ENCODE measurements at regions not wholly inside any gene's neighbourhood (a gene's known extent, or its start where the extent isn't known, plus 50 kb on each side); places are given as distances from the start of the nearest gene placed in this dataset.
A peak's percentile ranks its signal among the peaks of the same experiment; 100 is the strongest.

- ATAC-seq (replicated peaks in 1 of 4): no peak
- Histone ChIP-seq H3K27ac (ENCODE audit: low read length) (no peak overlapping the region), H3K9me3 (no peaks in the 10 kb centered on the region), H3K4me3 (ENCODE audit: control insufficient read depth in 1 of 2, extremely low read depth in 1 of 2, low read length in 1 of 2) (no peak overlapping the region), H3K27me3 (replicated peaks in 1 of 2; ENCODE audit: control insufficient read depth in 2 of 2, extremely low read depth in 1 of 2, insufficient read depth in 2 of 2, low read length in 1 of 2) (no peaks in the 10 kb centered on the region), H3K36me3 (ENCODE audit: control insufficient read depth in 2 of 2, extremely low read depth in 1 of 2, insufficient read depth in 1 of 2, low read length in 1 of 2) (no peaks in the 10 kb centered on the region), H3K4me1 (ENCODE audit: control insufficient read depth in 1 of 2, extremely low read depth in 1 of 2, insufficient read depth in 2 of 2, low read length in 2 of 2) (no peaks in the 10 kb centered on the region)
- ChIA-PET CTCF (no interaction called here), POLR2A (no interaction called here)
- no peaks in the 10 kb centered on the region for H3K9me3 Mint-ChIP-seq
- WGBS (ENCODE audit: insufficient coverage): 100% methylated on average over 1 of the region's 2 CpGs
- H3K4me1 Mint-ChIP-seq: no peaks in the 10 kb centered on the region
- no peak overlapping the region for H3K27ac Mint-ChIP-seq
- H3K4me3 Mint-ChIP-seq: no peak overlapping the region
- DNase-seq: no peak
- no peaks in the 10 kb centered on the region for H3K36me3 Mint-ChIP-seq
- peaks cover 2 to 7% of the 10 kb centered on the region in 2 donors for H3K27me3 Mint-ChIP-seq
Observed at GRCh38 chr1:88296227-88296626, 387.8 kb upstream of the PKN2 start.

- POLR2A ChIA-PET: no interaction called here
- H3K27ac ChIP-seq (ENCODE audit: low read length): no peak overlapping the region
- no peaks in the 10 kb centered on the region for H3K9me3 ChIP-seq
- no peak for ATAC-seq (replicated peaks in 1 of 4)
- H3K4me1 ChIP-seq (ENCODE audit: control insufficient read depth in 1 of 2, extremely low read depth in 1 of 2, insufficient read depth in 2 of 2, low read length in 2 of 2): no peaks in the 10 kb centered on the region
- DNase-seq: no peak
- CTCF ChIA-PET: no interaction called here
- Mint-ChIP-seq H3K27me3 (peaks cover 2 to 7% of the 10 kb centered on the region in 2 donors), H3K27ac (no peak overlapping the region), H3K4me1 (no peaks in the 10 kb centered on the region), H3K9me3 (no peaks in the 10 kb centered on the region), H3K4me3 (no peak overlapping the region), H3K36me3 (no peaks in the 10 kb centered on the region)
- H3K27me3 ChIP-seq (replicated peaks in 1 of 2; ENCODE audit: control insufficient read depth in 2 of 2, extremely low read depth in 1 of 2, insufficient read depth in 2 of 2, low read length in 1 of 2): no peaks in the 10 kb centered on the region
- WGBS (ENCODE audit: insufficient coverage): no CpG with 5 or more reads among the region's 2 CpGs
- H3K36me3 ChIP-seq (ENCODE audit: control insufficient read depth in 2 of 2, extremely low read depth in 1 of 2, insufficient read depth in 1 of 2, low read length in 1 of 2): no peaks in the 10 kb centered on the region
- no peak overlapping the region for H3K4me3 ChIP-seq (ENCODE audit: control insufficient read depth in 1 of 2, extremely low read depth in 1 of 2, low read length in 1 of 2)
Observed at GRCh38 chr1:88296642-88297041, 387.4 kb upstream of the PKN2 start.

GRCh38 chr1:88298506-88298905 is 385.6 kb upstream of the PKN2 start:
- peaks cover 0 to 7% of the 10 kb centered on the region in 2 donors for H3K27me3 Mint-ChIP-seq
- no CpG with 5 or more reads among the region's 1 CpG for WGBS (ENCODE audit: insufficient coverage)

DNA sequence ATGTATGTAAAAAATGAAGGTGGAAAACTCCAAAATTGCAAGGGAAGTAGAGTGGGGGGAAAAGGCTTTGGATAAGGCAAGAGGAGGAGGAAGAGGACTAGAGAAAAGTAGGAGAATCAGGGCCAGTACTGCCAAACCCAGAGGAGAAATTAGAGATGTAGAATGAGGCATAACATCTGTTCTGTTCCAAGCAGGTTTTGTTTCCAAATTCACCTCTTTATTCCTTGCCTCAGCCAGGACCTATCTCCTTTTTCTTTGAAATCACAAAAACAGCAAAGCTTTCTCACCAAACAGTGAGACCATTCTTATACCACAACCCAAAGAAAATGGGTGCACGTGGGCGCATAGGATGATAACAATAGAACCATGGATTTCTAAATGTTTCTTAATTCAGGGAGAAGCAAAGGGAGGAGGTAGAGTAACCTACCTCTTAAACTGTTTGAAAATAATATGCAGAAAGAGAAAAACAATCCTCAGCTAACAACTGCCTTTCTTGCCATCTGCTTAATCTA is 383.3 kb upstream of the PKN2 start:
- no peak overlapping the region for H3K27ac ChIP-seq (ENCODE audit: low read length)
- WGBS (ENCODE audit: insufficient coverage): no CpG with 5 or more reads among the region's 2 CpGs
- H3K27me3 Mint-ChIP-seq: peaks cover 0 to 5% of the 10 kb centered on the region in 2 donors
- no peaks in the 10 kb centered on the region for H3K4me1 ChIP-seq (ENCODE audit: control insufficient read depth in 1 of 2, extremely low read depth in 1 of 2, insufficient read depth in 2 of 2, low read length in 2 of 2)
- no peak overlapping the region for H3K4me3 ChIP-seq (ENCODE audit: control insufficient read depth in 1 of 2, extremely low read depth in 1 of 2, low read length in 1 of 2)
- DNase-seq (no peak), ATAC-seq (replicated peaks in 1 of 4) (no peak)
- no peaks in the 10 kb centered on the region for H3K27me3 ChIP-seq (replicated peaks in 1 of 2; ENCODE audit: control insufficient read depth in 2 of 2, extremely low read depth in 1 of 2, insufficient read depth in 2 of 2, low read length in 1 of 2)
- H3K9me3 Mint-ChIP-seq: no peaks in the 10 kb centered on the region
- no peaks in the 10 kb centered on the region for H3K9me3 ChIP-seq
- H3K36me3 Mint-ChIP-seq: no peaks in the 10 kb centered on the region
- CTCF ChIA-PET: interaction anchor here in 1 of 2 donors (0.7 kb wide), 1 partner anchor 26 kb away, joined by 3 read pairs; no protein-coding TSS in a partner anchor
- H3K36me3 ChIP-seq (ENCODE audit: control insufficient read depth in 2 of 2, extremely low read depth in 1 of 2, insufficient read depth in 1 of 2, low read length in 1 of 2): no peaks in the 10 kb centered on the region
- H3K4me3 Mint-ChIP-seq: no peak overlapping the region
- no peak overlapping the region for H3K27ac Mint-ChIP-seq
- POLR2A ChIA-PET: no interaction called here
- no peaks in the 10 kb centered on the region for H3K4me1 Mint-ChIP-seq

More at GRCh38 chr1:88298506-88298905, 385.6 kb upstream of the PKN2 start:
- DNase-seq: no peak
- no peaks in the 10 kb centered on the region for H3K4me1 Mint-ChIP-seq
- Histone ChIP-seq H3K36me3 (ENCODE audit: control insufficient read depth in 2 of 2, extremely low read depth in 1 of 2, insufficient read depth in 1 of 2, low read length in 1 of 2) (no peaks in the 10 kb centered on the region), H3K27me3 (replicated peaks in 1 of 2; ENCODE audit: control insufficient read depth in 2 of 2, extremely low read depth in 1 of 2, insufficient read depth in 2 of 2, low read length in 1 of 2) (no peaks in the 10 kb centered on the region), H3K9me3 (no peaks in the 10 kb centered on the region), H3K4me3 (ENCODE audit: control insufficient read depth in 1 of 2, extremely low read depth in 1 of 2, low read length in 1 of 2) (no peak overlapping the region), H3K4me1 (ENCODE audit: control insufficient read depth in 1 of 2, extremely low read depth in 1 of 2, insufficient read depth in 2 of 2, low read length in 2 of 2) (no peaks in the 10 kb centered on the region), H3K27ac (ENCODE audit: low read length) (no peak overlapping the region)
- no peak for ATAC-seq (replicated peaks in 1 of 4)
- H3K4me3 Mint-ChIP-seq: no peak overlapping the region
- H3K36me3 Mint-ChIP-seq: no peaks in the 10 kb centered on the region
- ChIA-PET POLR2A (no interaction called here), CTCF (no interaction called here)
- no peaks in the 10 kb centered on the region for H3K9me3 Mint-ChIP-seq
- no peak overlapping the region for H3K27ac Mint-ChIP-seq

- Mint-ChIP-seq H3K36me3 (no peaks in the 10 kb centered on the region), H3K27me3 (peaks cover 0 to 5% of the 10 kb centered on the region in 2 donors), H3K9me3 (no peaks in the 10 kb centered on the region), H3K4me3 (no peak overlapping the region), H3K27ac (no peak overlapping the region), H3K4me1 (no peaks in the 10 kb centered on the region)
- Histone ChIP-seq H3K9me3 (no peaks in the 10 kb centered on the region), H3K27ac (ENCODE audit: low read length) (no peak overlapping the region), H3K36me3 (ENCODE audit: control insufficient read depth in 2 of 2, extremely low read depth in 1 of 2, insufficient read depth in 1 of 2, low read length in 1 of 2) (no peaks in the 10 kb centered on the region), H3K4me3 (ENCODE audit: control insufficient read depth in 1 of 2, extremely low read depth in 1 of 2, low read length in 1 of 2) (no peak overlapping the region), H3K27me3 (replicated peaks in 1 of 2; ENCODE audit: control insufficient read depth in 2 of 2, extremely low read depth in 1 of 2, insufficient read depth in 2 of 2, low read length in 1 of 2) (no peaks in the 10 kb centered on the region), H3K4me1 (ENCODE audit: control insufficient read depth in 1 of 2, extremely low read depth in 1 of 2, insufficient read depth in 2 of 2, low read length in 2 of 2) (no peaks in the 10 kb centered on the region)
- POLR2A ChIA-PET: no interaction called here
- DNase-seq (peak in 1 of 35 experiments; percentile 1), ATAC-seq (replicated peaks in 1 of 4) (no peak)
- CTCF ChIA-PET: no interaction called here
- no CpG with 5 or more reads among the region's 4 CpGs for WGBS (ENCODE audit: insufficient coverage)
Observed at GRCh38 chr1:88302843-88303486, 381.1 kb upstream of the PKN2 start.

DNA sequence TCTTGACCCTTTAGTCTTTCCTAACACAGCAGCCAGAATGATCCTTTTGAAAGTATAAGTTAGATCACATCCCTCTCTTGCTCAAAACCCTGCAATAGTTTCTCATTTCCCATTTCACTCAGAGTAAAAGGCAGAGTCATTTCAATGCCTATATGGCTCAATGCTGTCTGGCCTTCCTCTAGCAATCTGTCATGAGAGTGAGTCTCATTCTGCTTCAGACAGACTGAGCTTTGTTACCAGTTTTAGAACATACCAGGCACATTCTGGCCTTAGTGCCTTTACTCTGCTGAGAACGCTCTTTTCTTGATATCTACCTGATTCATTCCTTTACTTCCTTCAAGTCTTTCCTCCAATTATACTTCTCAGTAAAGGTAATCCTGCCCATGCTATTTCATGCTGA is 372.8 kb upstream of the PKN2 start:
- Mint-ChIP-seq H3K9me3 (peaks cover 0 to 9% (median 4%) of the 10 kb centered on the region in 3 donors), H3K27ac (no peak overlapping the region), H3K4me3 (no peak overlapping the region), H3K36me3 (no peaks in the 10 kb centered on the region), H3K27me3 (peaks cover 0 to 3% of the 10 kb centered on the region in 2 donors), H3K4me1 (no peaks in the 10 kb centered on the region)
- no peak for ATAC-seq (replicated peaks in 1 of 4)
- WGBS (ENCODE audit: insufficient coverage): 100% methylated on average over 1 of the region's 1 CpG
- H3K27me3 ChIP-seq (replicated peaks in 1 of 2; ENCODE audit: control insufficient read depth in 2 of 2, extremely low read depth in 1 of 2, insufficient read depth in 2 of 2, low read length in 1 of 2): no peaks in the 10 kb centered on the region
- ChIA-PET CTCF (no interaction called here), POLR2A (no interaction called here)
- no peak overlapping the region for H3K27ac ChIP-seq (ENCODE audit: low read length)
- H3K36me3 ChIP-seq (ENCODE audit: control insufficient read depth in 2 of 2, extremely low read depth in 1 of 2, insufficient read depth in 1 of 2, low read length in 1 of 2): no peaks in the 10 kb centered on the region
- no peak overlapping the region for H3K4me3 ChIP-seq (ENCODE audit: control insufficient read depth in 1 of 2, extremely low read depth in 1 of 2, low read length in 1 of 2)
- no peaks in the 10 kb centered on the region for H3K9me3 ChIP-seq
- H3K4me1 ChIP-seq (ENCODE audit: control insufficient read depth in 1 of 2, extremely low read depth in 1 of 2, insufficient read depth in 2 of 2, low read length in 2 of 2): no peaks in the 10 kb centered on the region
- no peak for DNase-seq
